NCI-H2171 (cell line): ENCODE measurements at regions not wholly inside any gene's neighbourhood (a gene's known extent, or its start where the extent isn't known, plus 50 kb on each side); places are given as distances from the start of the nearest gene placed in this dataset.
"Not testable (repeated sequence)": the region's sequence is repeated elsewhere in the genome, so short reads cannot be mapped to it uniquely, and the experiment has no call there.

Source experiments
- DNase-seq: peaks from one replicate; lab custom pipeline; 2025; lab: John Stamatoyannopoulos, UW

DNA sequence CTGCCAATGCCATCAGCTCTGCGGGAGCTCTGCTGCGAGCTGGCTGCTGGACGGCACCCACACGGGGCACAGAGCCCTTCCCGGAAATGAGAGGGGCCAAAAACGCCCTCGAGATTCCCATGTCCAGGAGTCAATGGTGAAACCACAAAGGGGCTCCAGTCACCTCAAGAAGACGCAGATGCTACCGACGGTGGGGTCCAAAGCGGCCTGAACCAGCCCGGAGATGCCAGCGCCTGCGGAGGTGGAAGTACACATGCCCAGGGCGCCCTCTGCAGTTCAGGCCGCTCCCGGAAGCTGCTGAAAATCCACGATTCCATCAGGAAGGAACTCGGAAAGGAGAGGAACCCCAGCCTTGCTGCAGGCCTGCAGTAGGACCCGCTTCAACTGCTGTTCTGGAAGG, 82.4 kb upstream of the SELENOP start:
- no peak for DNase-seq

DNA sequence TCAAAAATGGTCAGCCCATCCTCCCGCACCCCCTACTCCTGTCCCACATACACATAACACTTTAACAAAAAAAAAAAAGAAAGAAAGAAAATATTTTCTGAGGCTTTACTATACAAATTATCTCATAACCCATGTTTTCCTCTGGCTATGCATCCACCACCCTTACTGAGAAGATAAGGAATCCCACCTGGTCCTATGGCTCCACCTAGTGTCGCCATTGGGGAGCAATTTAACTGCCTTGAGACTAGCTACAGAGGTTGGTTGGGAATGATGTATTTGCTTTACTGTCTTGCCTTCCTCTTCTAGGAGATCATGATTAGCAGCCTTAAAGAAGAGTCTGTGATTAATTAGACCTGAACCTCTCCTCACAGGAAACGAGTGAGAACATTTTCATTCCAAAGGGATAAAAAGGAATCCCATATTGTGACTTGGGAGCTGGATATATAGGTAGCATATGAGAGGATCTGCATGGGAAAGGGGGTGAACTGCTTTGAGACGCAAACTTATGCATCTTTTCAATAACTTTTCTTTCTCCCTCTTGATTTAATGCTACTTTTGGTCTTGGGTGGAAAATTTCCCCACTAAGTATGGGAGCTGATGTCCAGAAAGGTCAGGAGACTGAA, 77.7 kb upstream of the SELENOP start:
- peak; percentile 49 for DNase-seq

DNA sequence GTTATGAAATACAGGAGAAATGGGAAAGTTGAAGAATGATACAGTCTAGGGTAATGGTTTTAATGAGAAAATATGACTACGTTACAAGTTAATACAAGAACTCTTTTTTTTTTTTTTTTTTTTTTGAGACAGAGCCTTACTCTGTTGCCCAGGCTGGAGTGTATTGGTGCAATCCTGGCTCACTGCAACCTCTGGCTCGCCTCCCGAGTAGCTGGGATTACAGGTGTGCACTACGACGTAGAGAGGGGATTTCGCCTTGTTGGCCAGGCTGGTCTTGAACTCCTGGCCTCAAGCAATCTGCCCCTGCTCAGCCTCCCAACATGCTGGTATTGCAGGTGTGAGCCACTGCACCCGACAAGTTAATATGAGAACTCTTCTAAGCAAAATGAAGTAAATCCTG, 77.1 kb upstream of the SELENOP start:
- DNase-seq: no peak

DNA sequence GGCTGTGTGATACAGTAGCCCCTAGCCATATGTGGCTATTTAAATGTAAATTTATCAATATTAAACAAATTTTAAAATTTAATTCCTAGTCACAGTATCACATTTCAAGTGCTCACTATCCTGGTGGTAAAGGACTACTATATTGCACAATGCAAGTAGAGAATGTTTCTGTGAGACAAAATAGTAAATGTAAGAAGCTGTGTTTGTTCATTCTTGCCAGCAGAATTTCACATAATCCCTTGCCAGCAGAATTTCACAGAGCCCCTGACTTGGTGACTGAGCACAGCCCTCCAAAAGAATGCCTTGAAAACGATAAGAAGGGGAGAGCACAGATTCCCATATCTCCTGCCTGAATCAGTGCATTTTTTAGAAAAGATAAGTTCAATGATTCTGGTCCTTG, 75.9 kb upstream of the SELENOP start:
- no peak for DNase-seq

DNA sequence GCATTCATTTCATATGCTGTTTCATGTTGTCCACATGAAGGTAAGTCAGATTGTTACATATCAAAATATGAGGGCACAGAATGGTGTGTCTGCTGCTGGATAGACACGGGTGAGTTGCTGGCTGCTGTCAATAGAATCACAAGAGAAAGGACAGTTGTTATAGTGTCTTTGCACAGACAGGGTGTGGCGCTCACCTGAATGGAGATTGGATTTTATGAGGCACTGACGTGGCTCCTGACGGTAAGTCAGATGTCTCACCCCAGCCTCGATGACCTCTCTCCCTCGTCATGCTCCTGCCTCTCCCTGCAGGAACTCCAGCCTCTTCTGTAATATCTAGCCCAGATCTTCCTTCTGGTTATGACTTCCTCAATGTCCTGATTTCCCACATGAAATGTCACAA, 75.4 kb upstream of the SELENOP start:
- no peak for DNase-seq

DNA sequence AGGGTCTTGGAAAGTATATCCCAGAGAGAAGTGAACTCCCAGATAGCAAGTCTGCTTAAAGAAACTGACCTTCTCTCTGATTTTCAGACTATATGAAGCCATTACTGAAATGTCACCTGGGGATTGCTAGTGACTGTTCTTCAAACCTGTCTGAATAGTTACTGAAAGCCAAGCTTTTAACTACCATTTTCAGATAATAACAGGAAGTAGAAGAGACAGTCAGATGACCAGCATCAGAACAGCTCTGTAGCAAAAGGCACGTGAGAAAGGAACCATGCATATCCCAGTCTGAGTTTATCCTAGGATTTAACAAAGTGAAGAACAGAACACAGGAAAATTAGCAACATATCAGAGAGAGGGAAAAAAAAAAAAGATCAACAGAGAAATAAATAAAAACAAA, 74.9 kb upstream of the SELENOP start:
- DNase-seq: no peak

DNA sequence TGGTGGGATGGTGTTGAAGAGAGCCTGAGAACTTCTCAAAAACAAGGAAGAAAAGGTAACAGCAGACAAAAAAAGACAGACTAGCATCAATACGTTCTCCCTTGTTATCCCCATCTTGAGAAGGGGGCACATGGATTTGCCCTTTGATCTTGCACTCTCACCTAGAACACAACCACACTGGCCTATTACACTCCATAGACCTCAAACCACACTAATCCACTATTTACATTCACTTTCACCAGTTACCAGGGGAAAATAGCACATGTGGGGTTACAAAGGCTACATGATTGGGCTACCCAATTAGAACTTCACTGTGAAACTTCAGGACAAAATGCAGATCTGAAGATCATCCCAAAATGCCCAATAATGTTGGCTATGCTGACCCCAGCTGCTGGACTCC, 72.6 kb upstream of the SELENOP start:
- DNase-seq: no peak

DNA sequence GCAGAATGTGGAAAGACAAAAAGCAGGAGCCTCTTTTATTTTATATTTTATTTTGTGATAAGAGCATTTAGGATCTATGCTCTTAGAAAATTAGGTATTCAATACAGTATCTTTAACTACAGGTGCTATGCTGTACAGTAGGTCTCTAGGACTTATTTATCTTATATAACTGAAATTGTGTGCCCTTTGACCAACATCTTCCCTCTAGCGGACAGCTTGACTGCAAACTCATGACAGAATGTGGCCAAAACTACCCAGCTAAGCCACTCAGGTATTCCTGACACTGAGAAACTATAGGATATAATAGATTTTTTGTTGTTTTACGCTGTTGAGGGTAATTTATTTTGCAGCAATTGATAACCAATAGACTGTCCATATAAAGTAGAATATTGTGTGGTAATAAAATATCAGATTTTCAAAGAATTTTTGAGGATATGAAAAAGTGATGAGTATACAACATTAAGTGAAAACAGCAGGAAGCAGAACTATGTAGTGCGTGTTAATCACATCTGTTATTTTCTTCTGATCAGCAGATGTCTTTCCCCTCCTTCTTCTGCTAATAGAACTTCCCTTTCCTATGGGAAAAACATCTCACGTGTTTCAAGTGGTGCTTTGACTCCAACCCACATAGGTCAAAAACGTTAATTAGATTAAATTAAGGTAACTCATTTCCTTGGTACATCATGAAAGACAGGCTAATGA, 69.9 kb upstream of the SELENOP start:
- no peak for DNase-seq

DNA sequence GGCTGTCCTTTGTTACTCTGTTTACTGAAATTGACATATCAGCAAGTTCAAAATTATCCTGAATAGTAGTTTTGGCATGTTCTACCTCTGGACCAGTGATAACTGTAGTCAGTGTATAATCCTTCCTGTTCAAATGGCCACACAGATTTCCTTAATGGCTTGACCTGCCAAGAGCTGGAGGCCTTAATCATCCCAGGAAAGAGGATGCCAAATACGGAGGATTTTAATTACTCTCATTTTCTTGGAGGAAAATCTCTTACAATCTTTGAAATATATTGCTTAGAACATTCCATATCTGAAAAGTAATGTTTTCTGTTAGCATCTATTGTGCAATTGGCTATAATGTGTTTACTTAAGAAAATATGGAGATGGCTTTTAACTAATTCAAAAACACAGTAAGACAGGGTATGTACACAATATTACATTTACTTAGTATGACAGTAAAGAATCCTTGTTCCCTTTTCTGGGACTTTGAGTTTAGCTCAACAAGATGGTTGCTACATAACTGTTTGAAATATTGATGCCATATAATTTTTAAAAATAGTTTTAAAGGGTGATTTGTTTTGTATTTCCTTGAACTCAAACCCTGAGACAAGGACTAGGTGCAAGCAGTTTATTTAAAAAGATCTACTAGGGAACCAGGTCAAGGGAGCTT, 68.9 kb upstream of the SELENOP start:
- no peak for DNase-seq

DNA sequence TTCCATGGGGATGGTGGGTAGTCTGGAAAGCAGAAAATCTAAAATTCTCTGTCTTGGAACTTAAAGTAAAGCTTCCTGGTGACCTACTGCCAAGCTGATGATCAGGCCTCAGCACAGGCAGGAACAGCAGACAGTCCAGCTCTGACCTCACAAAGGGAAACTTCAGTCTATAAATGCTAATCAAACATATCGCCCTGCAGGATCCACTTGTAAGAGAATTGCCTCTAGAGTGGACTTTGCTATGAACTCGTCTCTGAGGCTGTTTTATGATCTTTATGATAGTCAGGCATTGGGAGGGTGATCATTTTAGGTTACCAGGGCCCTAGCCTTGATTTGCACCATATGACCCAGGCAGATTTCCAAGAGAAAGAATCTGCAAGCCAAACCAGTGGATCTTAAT, 67.6 kb upstream of the SELENOP start:
- DNase-seq: no peak

DNA sequence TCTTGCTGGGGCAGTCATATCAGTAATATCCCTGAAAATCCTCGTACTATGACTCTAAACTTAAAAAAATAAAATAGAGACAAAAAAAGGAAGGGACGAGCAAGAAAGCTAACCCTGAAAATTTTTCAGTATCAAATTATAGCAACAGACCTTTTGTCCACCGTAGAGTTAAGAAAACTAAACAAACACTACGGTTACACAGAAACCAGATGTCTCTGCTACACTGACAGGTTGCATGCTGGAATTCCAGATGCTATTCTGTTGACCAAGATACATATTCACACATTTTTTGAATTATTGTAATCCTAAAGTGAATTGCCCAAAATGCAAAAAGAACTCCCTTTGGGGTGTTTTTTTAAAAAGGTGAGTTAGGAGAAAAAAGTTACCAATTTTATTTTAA, 66.9 kb upstream of the SELENOP start:
- no peak for DNase-seq

DNA sequence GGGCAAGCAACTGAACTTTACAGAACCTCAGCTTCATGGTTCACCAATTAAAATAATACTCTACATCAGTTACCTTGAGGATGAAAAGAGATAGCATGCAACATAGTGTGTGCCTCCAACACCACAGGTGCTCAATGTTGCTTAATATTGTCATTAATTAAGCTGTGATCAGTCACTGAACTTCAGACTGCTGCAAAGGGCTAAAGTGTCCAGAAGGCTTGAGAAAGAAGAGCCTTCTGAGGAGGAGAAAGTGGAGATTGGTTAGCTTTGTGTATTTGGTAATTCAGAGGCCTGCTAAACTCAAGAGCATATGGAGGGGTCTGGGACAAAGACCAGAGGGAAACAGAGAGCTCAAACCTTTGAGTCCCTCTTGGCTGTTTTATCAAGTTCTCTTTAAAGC, 66.3 kb upstream of the SELENOP start:
- DNase-seq: no peak

DNA sequence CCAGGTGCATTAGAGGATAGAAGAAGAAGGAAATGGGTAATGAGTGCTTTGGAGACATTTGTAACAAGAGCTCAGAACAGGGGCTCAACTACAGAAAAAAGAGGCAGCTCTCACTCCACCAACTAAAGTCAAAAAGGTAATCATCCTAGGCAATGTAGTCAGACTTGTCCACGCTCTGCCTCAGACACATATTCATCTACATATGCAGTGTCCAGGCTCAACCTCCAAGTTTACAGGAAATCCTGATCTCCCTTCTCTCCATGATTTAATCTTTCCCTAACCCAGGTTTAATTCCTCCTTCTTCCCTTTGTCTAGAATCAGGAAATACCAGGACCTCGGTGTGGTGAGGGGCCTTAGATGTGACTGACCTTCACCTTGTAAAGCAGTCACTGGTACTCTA, 65.7 kb upstream of the SELENOP start:
- DNase-seq: no peak

DNA sequence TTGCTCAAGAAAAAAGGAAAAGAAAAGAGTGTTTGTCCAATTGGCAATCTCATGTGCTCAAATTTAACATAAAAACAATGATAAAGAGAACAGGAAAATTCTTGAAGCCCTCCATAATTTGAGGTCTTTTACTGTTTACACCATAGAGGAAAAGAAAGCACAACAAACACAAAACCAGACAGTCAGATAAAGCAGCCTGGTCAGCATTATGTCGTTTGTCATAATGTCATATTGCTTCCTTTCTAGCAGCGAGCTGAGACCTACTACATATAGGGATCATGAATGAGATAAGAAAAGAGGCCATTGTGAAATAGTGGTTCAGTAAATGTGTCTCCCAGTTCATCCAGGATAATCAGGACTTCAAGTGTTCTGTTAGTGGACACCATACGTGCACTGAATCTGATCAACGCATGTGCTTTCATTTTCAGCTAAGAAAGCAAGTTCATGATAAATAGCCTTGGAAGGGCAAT, 64.7 kb upstream of the SELENOP start:
- no peak for DNase-seq

DNA sequence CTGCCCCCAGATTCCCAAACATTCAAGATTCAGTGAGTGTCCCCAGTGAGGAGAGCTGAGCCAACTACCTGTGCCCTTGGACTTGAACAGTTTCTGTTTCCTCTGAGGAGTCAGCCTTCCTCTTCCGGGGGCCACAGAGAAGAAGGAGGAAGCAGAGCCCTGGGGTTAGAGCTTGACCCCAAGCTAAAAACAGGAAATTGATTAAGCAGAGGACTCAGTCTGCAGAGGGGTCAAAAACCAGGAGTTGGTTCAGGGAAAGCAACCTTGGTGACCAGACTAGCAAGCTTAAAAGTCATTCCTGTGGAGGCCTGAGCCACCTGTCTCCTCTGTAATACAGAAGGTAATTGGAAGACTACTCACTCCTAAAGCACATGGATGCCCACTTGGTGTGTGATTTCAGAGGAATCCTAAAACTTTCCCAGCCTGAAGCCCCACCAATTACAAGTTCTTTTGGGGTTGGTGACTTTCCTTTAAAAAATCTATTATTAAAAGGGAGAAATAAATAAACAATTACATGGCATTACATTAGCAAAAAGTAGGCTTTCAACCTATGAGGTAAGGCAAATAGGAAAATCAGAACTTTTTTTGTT, 64.2 kb upstream of the SELENOP start:
- no peak for DNase-seq

DNA sequence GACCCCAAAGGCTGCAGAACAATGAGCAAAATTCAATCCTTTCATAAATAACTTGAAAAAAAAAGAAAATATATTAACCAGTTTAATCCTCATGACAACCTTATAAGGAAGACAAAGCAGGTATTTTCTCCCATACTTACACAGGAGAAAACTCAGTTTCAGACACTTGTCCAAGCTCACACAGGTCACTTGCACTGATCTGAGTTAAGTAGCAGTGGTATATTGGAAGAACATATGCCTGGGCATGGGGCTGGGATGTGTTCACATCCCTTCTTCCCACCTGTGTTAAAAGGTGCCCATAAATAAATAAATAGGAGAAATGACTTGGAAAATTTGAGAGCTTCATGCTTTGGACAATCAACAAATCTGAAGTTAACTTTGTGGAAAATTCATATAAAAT, 63.5 kb upstream of the SELENOP start:
- DNase-seq: no peak

DNA sequence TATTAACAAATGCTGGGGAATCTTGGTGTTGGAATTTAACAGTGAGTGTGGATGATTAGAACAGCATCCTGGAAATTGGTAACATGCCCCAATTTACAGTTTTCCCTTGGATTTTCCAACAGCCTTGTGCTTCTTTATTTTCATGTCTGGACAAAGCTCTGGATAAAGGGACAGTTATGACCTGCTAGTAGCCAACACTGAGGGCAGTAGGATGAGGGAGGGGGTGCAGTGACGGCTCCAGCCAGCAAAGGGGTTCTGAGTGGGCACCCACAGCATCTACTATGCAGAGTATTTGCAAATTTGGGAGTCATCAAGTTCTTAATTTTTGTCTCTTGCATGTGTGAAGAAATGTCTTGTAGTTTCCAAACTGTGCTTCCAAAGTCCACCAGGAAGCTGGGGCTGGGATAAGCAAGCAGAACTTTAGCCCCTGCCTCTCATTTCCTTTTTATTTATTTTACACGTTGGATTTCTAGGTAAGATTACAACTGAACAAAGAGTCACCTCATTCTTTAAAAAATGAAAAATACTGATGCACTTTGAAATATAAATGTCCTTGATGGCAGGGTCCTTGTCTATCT, 63.0 kb upstream of the SELENOP start:
- DNase-seq: no peak

DNA sequence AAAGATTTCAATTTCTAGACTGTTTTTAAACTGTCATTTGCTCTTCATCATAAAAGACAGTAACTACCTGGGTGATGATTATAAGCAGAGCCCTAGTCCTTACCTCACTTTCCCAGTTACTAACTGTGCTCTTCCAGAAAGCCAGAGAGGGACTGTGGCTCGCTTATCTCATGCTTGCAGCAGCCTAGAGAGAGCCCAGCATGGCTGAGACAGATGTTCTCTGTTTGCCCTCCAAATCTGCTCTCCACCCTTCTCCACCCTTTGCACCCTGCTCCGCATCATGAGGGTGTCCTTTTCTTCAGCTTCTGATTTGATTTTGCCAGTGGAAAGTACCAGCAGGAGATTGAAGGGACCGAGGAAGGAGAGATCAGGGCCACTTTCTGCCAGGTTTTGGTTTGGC, 61.2 kb upstream of the SELENOP start:
- no peak for DNase-seq

DNA sequence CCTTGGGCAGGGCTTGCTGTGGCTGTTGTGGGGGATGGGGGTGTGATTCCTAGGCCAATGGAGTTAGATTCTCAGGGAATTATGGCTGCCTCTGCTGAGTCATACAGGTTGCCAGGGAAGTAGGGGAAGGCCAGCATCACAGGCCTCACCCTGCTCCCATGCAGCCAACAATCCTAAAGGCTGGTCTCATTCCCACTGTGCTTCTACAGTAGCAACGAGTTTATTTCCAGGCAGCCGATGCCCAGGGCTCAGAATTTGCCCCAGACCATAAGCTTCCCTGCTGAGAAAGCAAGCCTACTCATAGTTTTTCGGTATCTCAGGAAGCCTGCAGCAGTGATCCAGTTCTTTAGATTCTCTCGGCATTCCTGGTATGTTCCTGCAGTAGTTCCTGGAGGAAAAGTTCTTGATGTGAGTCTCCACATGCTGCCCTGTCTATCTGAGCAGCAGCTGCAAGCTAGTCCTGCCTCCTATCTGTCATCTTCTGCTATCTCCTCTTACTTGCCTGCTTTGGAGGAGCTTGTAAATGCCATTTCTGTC, 59.3 kb upstream of the SELENOP start:
- no peak for DNase-seq

DNA sequence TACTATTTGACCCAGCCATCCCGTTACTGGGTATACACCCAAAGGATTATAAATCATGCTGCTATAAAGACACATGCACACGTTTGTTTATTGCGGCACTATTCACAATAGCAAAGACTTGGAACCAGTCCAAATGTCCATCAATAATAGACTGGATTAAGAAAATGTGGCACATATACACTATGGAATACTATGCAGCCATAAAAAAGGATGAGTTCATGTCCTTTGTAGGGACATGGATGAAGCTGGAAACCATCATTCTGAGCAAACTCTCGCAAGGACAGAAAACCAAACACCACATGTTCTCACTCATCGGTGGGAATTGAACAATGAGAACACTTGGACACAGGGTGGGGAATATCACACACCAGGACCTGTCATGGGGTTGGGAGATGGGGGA, 56.7 kb upstream of the SELENOP start:
- DNase-seq: not testable (repeated sequence)

DNA sequence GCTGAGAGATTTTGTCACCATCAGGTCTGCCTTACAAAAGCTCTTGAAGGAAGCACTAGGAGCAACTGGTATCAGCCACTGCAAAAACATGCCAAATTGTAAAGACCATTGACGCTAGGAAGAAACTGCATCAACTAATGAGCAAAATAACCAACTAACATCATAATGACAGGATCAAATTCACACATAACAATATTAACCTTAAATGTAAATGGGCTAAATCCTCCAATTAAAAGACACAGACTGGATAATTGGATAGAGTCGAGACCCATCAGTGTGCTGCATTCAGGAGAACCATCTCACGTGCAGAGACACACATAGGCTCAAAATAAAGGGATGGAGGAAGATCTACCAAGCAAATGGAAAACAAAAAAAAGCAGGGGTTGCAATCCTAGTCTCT, 53.1 kb upstream of the SELENOP start:
- DNase-seq: not testable (repeated sequence)
